HUDEP-2 (cell line): ENCODE measurements at regions not wholly inside any gene's neighbourhood (a gene's known extent, or its start where the extent isn't known, plus 50 kb on each side); places are given as distances from the start of the nearest gene placed in this dataset.
"Not testable (repeated sequence)": the region's sequence is repeated elsewhere in the genome, so short reads cannot be mapped to it uniquely, and the experiment has no call there.

ENCODE experiments used
- DNase-seq, 76 experiments: peaks; one replicate each; lab custom pipeline; 2025; ENCODE audit not compliant: unreplicated experiment in 76 of 76; lab: John Stamatoyannopoulos, UW

DNA sequence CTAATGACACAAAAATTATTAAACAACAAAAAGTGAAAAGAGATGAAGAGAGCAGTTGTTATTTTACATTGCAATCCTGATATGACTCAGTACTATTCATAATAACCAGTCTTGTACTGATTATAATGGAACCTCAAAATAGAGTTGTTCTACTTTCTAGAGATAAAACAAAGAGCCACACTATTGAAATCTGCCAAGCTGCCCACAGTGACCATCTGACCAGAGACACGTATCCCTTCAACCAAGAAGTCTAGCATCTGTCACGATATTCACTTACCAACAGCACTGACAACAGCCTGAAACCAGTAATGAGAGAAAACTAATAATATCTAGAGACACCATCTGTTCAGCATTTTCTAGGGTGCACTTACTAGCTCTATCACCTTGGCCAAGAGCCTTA is 466.7 kb downstream of the NKX6-1 start:
- no peak for DNase-seq

- DNase-seq: peak in 8 of 76 experiments; percentile 1 to 46 (median 14)
Observed at GRCh38 chr4:84031401-84031800, 467.7 kb downstream of the NKX6-1 start.

DNA sequence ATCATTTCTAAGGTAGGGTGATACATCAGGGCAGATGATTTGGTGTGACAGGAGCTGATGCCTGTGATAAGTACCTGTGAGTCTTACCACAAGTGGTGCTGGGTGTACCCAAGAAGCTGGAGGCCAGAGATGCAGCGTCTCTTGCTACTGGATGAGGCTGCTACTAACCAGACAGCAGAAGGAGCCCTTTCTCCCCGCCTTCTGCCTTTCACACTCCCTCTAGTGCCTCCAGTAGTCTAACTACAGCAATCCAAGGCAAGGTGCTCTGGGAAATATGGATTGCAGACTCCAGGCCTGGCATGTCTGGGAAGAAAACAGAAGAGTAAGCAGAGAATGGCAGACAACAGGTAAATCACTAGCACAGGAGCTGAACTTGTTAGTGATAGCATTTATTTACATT is 470.8 kb downstream of the NKX6-1 start:
- no peak for DNase-seq

DNA sequence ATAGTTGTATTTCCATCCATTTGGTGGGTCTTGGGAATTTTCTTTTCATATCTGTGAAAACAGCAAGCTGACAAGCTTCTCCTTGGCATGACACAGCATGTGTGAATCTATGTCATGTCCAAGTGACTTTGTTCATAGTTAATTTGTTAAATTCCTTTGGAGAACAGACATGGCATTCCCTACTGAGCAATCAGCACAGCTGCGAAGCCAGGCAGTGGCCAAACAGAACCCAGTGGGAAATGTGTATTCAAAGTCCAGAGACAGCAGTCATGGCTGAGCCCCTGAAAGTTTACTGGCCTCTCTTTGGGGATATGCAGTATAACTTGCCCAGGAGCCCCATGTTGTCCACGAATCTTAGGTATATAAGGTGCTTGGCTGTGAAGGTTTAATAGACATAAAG is 474.7 kb downstream of the NKX6-1 start:
- DNase-seq: no peak

- DNase-seq: no peak
Observed at GRCh38 chr4:84022564-84022963, 476.5 kb downstream of the NKX6-1 start.

DNA sequence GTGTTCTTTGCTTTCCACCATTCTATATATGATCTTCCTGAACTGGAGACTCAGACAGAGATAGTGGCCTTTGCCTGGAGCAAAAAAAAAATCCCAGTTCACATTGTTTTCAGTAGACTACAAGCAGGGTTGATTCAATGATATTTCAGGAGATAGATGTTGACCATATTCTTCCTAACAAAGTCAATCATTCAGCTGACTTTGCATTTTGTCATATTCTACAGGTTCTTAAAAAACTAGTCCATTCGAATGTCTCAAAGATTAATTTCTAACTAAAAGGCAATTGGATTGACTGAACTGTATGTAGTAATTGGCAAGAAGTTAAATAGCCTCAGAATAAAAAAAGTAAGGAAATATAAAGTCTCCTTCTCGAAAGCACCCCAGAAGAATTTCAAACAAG is 479.5 kb downstream of the NKX6-1 start:
- no peak for DNase-seq

DNA sequence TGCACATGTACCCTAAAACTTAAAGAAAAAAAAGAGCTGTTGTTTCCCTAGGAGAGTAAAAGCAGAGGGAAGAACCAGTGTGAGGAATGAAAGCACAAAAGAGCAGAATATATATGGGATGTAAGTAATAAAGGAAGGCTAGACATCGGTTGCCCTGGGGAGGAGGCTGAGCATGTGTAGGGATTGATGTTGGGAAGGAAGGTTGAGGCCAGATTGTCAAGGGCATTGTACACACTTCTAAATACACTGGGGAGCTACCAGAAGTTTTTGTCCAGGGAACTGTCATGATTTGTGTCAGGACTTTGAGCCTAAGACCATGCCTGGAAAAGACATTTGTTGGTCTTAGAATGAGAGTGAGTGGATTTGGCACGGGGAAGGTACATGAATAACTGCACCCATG is 467.1 kb downstream of the GPAT3 start:
- no peak for DNase-seq

GRCh38 chr4:84001876-84002569 is 466.1 kb downstream of the GPAT3 start:
- DNase-seq: no peak

DNA sequence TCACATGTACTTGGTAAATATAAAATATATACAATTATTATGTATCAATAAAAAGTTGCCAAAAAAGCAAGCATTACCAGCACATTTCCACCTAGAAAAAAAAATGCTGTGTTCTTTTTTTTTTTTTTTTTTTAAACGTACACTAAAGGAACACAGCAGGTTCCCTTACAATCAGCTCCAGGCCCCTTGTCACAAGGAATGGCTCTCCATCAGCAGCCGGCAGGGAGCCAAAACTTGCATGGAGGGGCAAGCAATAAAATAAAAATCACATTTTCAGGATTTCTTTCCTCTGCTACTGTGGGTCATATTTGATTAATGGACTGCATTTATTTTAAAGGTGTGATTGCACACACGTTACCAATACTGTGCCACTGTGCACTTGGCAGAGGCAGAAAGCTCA is 460.3 kb downstream of the GPAT3 start:
- no peak for DNase-seq

- DNase-seq: peak in 4 of 76 experiments; percentile 0 to 13 (median 1)
Observed at GRCh38 chr4:83993774-83994173, 457.9 kb downstream of the GPAT3 start.

DNA sequence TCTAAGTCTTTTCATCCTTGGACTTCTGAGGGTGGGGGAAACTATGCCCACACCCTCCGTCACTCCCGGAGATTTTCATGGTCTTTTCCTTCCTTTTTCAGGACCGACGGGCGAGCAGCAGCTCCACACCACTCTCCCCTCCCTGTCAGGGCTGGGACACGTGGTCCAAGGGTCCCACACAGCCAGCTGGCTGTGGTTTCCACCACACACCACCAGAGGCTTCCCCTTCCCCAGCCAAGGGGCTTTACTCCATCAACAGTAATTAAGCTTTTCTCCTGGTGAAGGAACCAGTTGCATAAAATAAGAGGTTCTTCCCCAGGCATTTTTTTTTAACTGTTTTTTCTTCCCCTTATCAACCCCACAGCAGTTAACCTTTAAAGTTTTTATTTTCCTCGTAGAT is 453.9 kb downstream of the GPAT3 start:
- no peak for DNase-seq

- DNase-seq: no peak
Observed at GRCh38 chr4:83981156-83981555, 445.2 kb downstream of the GPAT3 start.

DNA sequence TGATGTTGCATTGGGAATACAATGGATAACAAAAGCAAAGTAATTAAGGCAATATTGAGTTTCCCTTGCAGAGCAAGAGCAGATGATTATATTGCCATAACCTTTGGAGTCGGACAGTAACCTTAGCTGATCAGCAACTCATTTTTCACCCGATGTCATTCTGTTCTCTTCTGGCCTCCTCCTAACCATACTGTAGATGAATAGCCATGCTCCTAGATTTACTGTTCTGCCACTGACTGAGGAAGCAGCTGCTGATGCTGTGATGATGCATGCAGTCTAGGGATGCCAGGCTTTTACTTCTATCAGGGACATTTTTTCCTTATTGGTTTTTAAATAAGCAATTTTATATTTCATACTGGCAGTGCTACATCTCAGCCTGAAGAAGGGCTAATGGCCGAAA is 443.9 kb downstream of the GPAT3 start:
- DNase-seq: no peak

DNA sequence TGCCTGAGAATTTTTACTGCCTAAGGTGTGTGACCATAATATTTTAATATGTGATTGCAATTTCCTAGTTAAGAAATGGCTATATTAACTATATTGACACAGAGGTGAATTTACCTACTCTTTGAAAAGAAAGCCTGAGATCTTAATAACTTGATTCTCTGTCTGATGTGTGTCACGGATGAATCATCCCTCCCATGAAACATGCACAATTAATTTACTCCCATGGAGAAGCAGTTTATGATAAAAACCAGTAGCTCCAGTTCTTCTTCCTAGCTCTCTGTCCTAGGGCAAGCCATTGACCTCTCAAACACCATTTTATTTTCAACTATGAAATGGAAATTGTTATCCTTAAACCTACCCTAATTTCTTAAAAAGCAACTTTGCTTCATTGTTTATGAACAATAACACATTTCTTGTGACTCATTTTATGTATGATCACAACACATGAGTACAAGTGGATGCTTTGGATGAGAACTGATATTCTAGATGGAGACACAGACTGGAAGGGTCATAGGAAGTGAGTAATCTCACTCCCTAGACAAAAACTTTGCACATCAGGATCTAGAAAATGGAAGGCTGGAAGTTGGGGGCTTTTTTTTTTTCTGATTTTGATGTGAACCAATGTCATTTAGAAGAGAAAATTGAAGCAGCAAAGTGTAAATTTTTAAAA is 438.3 kb downstream of the GPAT3 start:
- DNase-seq: no peak

DNA sequence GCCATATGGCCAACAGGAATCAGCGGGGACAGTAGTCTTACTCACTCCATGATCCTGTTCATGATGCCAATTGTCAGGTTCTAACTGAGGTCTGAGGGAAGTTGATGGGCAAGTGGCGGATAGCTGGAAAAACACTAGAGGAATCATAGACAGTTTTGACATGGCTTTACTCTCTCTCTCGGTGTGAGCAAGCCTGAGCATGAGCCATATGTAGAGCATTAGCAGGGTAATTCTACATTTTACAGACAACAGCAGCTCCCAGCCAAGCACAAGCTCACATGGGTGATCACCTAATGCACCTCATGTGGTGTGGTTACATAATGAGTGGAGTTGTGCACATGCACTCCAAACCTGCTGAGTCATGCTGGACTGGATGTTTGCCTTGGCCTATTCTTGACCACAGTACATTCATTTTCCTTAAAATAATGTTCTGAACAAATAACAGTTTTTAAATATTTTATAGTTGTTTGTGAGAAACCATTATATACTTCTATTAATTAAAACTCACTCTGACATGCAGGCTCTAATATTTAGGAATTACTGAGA is 429.2 kb downstream of the GPAT3 start:
- DNase-seq: peak in 1 of 76 experiments; percentile 3

DNA sequence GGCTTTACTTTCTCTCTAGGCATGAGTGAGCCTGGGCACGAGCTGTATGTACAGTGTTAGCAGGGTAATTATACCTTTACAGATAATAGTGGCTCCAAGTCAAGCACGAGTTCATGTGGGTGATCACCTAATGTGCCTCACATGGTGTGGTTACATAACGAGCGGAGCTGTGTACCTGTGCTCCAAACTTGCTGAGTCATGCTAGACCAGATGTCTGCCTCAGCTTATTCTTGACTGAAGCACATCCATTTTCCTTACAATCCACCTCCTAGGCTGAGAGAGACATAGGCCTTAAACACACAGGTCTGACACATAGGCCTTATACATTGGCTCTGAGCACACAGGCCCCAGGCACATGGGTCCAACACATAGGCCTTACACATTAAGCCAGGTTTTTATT is 426.6 kb downstream of the GPAT3 start:
- no peak for DNase-seq

DNA sequence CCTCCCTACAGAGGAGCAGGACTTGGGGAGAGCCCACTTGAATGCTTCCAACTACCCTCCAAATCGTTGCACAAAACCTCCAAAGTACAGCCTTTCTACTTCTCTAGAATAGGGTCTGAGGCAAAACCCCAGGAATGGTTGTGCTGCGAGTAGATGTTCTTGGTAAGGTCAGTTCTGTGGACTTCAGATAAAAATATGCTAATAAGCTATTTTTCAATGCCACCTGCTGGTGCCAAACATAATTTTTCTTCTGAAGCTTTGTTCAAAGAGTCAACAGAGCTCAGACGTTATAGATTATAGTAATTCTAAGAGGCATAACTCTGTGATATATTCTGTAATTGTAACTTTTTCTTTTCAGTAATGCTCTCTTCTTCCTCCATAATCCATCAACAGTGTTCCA is 425.7 kb downstream of the GPAT3 start:
- DNase-seq: peak in 3 of 76 experiments; percentile 1 to 6 (median 2)

DNA sequence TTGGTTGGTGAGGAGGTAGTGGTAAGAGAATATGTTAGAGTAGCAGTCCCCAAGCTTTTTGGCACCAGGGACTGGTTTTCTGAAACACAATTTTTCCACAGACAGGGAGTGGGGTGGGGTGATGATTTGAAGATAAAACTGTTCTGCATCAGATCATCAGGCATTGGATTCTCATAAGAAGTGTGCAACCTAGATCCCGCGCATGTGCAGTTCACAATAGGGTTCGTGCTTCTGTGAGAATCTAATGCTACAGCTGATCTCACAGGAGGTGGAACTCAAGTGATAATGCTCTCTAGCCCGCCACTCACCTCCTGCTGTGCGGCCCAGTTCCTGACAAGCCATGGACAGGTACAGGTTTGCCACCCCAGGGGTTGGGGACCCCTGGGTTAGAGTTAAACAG is 423.3 kb downstream of the GPAT3 start:
- no peak for DNase-seq

DNA sequence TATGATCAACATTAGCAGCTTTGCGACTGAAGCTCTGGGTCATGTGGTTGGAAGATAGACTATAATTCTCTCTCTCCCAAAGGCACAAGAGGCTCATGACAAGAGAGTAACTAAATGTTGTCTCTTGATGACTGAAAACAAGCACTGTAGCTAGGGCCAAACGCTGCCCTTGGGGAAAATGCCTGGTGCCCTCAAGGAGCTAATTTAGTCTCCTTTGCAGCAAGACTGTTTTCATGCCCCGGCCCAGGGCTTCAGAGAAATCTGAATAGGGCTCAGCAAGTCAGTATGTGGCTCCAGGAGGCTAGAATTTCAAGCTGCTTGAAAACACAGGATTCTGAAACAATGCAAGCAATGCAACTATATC is 411.9 kb downstream of the GPAT3 start:
- DNase-seq: no peak

DNA sequence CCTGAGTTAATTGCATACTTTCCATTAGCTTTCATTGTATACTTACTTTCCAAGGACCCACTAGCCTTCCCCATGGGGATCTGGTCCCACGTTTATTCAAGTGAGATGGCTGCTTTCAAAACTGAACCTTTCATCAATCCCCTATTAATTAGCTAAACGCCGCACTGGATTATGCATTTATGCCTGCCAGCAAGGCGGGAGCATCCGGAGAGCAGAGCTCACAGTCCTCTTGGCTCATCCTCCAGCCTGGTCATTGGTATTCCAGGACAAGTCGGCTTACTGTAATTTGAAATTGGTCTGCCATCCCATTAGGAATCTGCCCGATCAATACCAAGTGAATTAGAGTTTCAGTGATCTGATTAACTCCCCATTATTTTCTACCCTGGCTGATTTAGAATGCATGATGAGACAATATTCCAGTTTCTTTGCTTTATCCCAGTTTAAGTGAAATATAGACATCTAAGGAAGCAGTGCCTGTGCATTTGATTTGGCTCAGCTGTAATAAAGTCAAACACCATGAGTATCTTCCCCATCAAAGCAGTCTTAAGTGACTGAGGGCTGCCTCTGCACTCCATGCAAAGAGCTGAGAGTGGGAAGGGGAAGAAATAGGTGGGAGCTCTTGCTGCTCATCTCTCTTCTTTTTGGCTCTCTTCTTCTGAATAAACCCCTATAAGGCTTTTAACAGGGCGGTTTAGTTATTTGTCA is 411.4 kb downstream of the GPAT3 start:
- no peak for DNase-seq

DNA sequence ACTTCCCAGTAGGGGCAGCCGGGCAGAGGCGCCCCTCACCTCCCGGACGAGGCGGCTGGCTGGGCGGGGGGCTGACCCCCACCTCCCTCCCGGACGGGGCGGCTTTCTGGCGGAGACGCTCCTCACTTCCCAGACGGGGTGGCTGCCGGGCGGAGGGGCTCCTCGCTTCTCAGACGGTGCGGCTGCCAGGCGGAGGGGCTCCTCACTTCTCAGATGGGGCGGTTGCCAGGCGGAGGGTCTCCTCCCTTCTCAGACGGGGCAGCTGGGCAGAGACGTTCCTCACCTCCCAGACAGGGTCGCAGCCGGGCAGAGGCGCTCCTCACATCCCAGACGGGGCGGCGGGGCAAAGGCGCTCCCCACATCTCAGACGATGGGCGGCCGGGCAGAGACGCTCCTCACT is 407.8 kb downstream of the GPAT3 start:
- DNase-seq: not testable (repeated sequence)
